B cell (primary cell): ENCODE measurements at regions not wholly inside any gene's neighbourhood (a gene's known extent, or its start where the extent isn't known, plus 50 kb on each side); places are given as distances from the start of the nearest gene placed in this dataset.

Source experiments
- CTCF ChIP-seq: fragments of 200-600 bp; IDR thresholded peaks from one replicate; pipeline ENCODE4 v1.8.0; 2022; ENCODE audit warnings: antibody characterized with exemption, mild to moderate bottlenecking
- EZH2 ChIP-seq: IDR thresholded peaks from 2 replicates; pipeline ENCODE4 v1.6.1; 2012; ENCODE audit warnings: borderline replicate concordance, low read depth, mild to moderate bottlenecking, moderate library complexity, low read length; ENCODE audit not compliant: insufficient read depth, poor library complexity, severe bottlenecking

GRCh38 chr6:103455275-103455674, 1404.4 kb downstream of the HACE1 start:
- TF ChIP-seq EZH2: no peak
- no peak for TF ChIP-seq CTCF
